Endothelial cell of umbilical vein (primary cell): ENCODE measurements at regions not wholly inside any gene's neighbourhood (a gene's known extent, or its start where the extent isn't known, plus 50 kb on each side); places are given as distances from the start of the nearest gene placed in this dataset.

Source experiments
- BruUV-seq: library from RNA; stranded (reverse); fragments of 400-500 nt; replicated peaks from 2 replicates; lab custom pipeline; 2021; lab: Mats Ljungman, UMichigan
- CTCF ChIA-PET: fragments of 300-600, 350-600 bp; sonication (Branson Sonifier 250); formaldehyde crosslinking; loops from one replicate; lab custom pipeline; 2021; ENCODE audit warnings: antibody characterized with exemption, inconsistent platforms; lab: Charles Lee
- POLR2A ChIA-PET: fragments of 300-600, 350-600 bp; sonication (Branson Sonifier 250); formaldehyde crosslinking; loops from one replicate; lab custom pipeline; 2021; ENCODE audit warnings: antibody characterized with exemption, inconsistent platforms; lab: Charles Lee
- DNase-seq: peaks from one replicate; pipeline ENCODE4 v3.0.0-alpha.2; 2011; ENCODE audit warnings: low read depth, low spot score
- FAIRE-seq: peaks from 2 replicates; lab custom pipeline; 2011; peaks lifted over from hg19 to GRCh38; lab: Jason Lieb, UNC
- H2AFZ ChIP-seq: 2 replicates; pipeline ENCODE4 v1.6.0; 2012; ENCODE audit warnings: low read depth, low read length, control low read depth, inconsistent platforms
- H3K27ac ChIP-seq: 2 replicates; pipeline ENCODE4 v1.5.1; 2011; ENCODE audit warnings: low read depth, mild to moderate bottlenecking, control low read depth, low read length, moderate library complexity; ENCODE audit not compliant: insufficient read depth
- H3K27me3 ChIP-seq, 2 experiments: 2 replicates each; pipeline versions ENCODE4 v1.6.0 to v1.6.1; 2011; ENCODE audit warnings: low read length in 2 of 2, mixed read lengths in 1 of 2; ENCODE audit not compliant: control insufficient read depth in 2 of 2, insufficient read depth in 2 of 2
- H3K36me3 ChIP-seq, 2 experiments: 2 replicates in 1 of 2; 3 replicates in 1 of 2; pipeline ENCODE4 v1.5.1; 2011; ENCODE audit warnings: low read length in 2 of 2, mild to moderate bottlenecking in 1 of 2, moderate library complexity in 1 of 2; ENCODE audit not compliant: control insufficient read depth in 2 of 2, insufficient read depth in 2 of 2; ENCODE audit errors: extremely low read depth in 1 of 2
- H3K4me1 ChIP-seq: 3 replicates; pipeline ENCODE4 v1.5.1; 2011; ENCODE audit warnings: mild to moderate bottlenecking, low read length; ENCODE audit not compliant: control insufficient read depth, insufficient read depth; ENCODE audit errors: extremely low read depth
- H3K4me2 ChIP-seq: 2 replicates; pipeline ENCODE4 v1.6.1; 2011; ENCODE audit warnings: low read length, control low read depth, mixed read lengths; ENCODE audit not compliant: insufficient read depth
- H3K4me3 ChIP-seq, 3 experiments: fragments of 200-600 bp in 1 of 3; sonication (generic), shearing (Covaris generic) in 1 of 3; replicated peaks in 1 of 3; 2 replicates each; pipeline ENCODE4 v1.5.1; 2011 to 2016; ENCODE audit warnings: control low read depth in 3 of 3, low read length in 3 of 3, mild to moderate bottlenecking in 2 of 3, inconsistent platforms in 1 of 3, low read depth in 1 of 3, moderate library complexity in 1 of 3; ENCODE audit not compliant: insufficient read depth in 1 of 3
- H3K79me2 ChIP-seq: 2 replicates; pipeline ENCODE4 v1.6.0; 2012; ENCODE audit warnings: low read length, inconsistent platforms; ENCODE audit not compliant: control insufficient read depth, insufficient read depth
- H3K9ac ChIP-seq: replicated peaks from 2 replicates; pipeline ENCODE3; 2011; ENCODE audit warnings: low read length, control low read depth; ENCODE audit not compliant: insufficient read depth; ENCODE audit errors: extremely low read depth
- H3K9me1 ChIP-seq: replicated peaks from 3 replicates; pipeline ENCODE4 v1.6.0; 2011; ENCODE audit warnings: mild to moderate bottlenecking, low read length; ENCODE audit not compliant: control insufficient read depth, insufficient read depth; ENCODE audit errors: extremely low read depth
- H3K9me3 ChIP-seq: replicated peaks from 2 replicates; pipeline ENCODE4 v1.5.1; 2012; ENCODE audit warnings: low read length, inconsistent platforms; ENCODE audit not compliant: control insufficient read depth, insufficient read depth
- H4K20me1 ChIP-seq: replicated peaks from 2 replicates; pipeline ENCODE3; 2011; ENCODE audit warnings: mild to moderate bottlenecking, low read length; ENCODE audit not compliant: control insufficient read depth, insufficient read depth; ENCODE audit errors: extremely low read depth
- EZH2 ChIP-seq: IDR thresholded peaks from 2 replicates; pipeline ENCODE4 v1.6.1; 2012; ENCODE audit warnings: borderline replicate concordance, low read depth, mild to moderate bottlenecking, moderate library complexity, low read length, inconsistent platforms; ENCODE audit not compliant: severe bottlenecking
- GATA2 ChIP-seq: IDR thresholded peaks from 2 replicates; pipeline ENCODE4 v1.7.0; 2011; ENCODE audit warnings: low read depth, mild to moderate bottlenecking, moderate library complexity, mixed read lengths, low read length; ENCODE audit not compliant: insufficient read length, insufficient read depth
- JUN ChIP-seq: IDR thresholded peaks from 2 replicates; pipeline ENCODE4 v1.6.1; 2011; ENCODE audit warnings: borderline replicate concordance, low read depth; ENCODE audit not compliant: insufficient read length, insufficient read depth
- MAX ChIP-seq: IDR thresholded peaks from 2 replicates; pipeline ENCODE4 v1.6.1; 2011; ENCODE audit not compliant: insufficient read depth, insufficient read length
- MYC ChIP-seq: IDR thresholded peaks from one replicate; pipeline ENCODE4 v1.6.1; 2011; ENCODE audit warnings: mild to moderate bottlenecking, low read depth, low read length
- POLR2A ChIP-seq: IDR thresholded peaks from 2 replicates; pipeline ENCODE4 v1.6.1; 2012; ENCODE audit warnings: low read depth, mild to moderate bottlenecking, control low read depth, low read length
- POLR2AphosphoS5 ChIP-seq: IDR thresholded peaks from 2 replicates; pipeline ENCODE4 v1.6.1; 2012; ENCODE audit warnings: low read depth, mild to moderate bottlenecking, control low read depth, low read length, moderate library complexity; ENCODE audit not compliant: insufficient read depth
- dilution Hi-C: fragments of 300-500 bp; cut with MboI; formaldehyde crosslinking; loops from one replicate; pipeline ENCODE4 v1.15.0; 2019; ENCODE audit warnings: low sequenced_read_pairs; ENCODE audit not compliant: extremely low pct_ligation_motif_present
- intact Hi-C: fragments of 100-400 bp; cut with micrococcal nuclease; formaldehyde crosslinking; loops from one replicate; pipeline ENCODE4 v1.10.0; 2022
- TF ChIP-seq, protein P1 (sequence below), 2 donors: IDR thresholded peaks; 1 replicate in 1 of 2; 2 replicates in 1 of 2; pipeline ENCODE4 v1.5.1; 2011; ENCODE audit warnings: low read length in 2 of 2, mild to moderate bottlenecking in 2 of 2, moderate library complexity in 2 of 2, control low read depth in 1 of 2, inconsistent platforms in 1 of 2, low read depth in 1 of 2; ENCODE audit not compliant: insufficient read depth in 1 of 2; ENCODE audit errors: extremely low read depth in 1 of 2

DNA sequence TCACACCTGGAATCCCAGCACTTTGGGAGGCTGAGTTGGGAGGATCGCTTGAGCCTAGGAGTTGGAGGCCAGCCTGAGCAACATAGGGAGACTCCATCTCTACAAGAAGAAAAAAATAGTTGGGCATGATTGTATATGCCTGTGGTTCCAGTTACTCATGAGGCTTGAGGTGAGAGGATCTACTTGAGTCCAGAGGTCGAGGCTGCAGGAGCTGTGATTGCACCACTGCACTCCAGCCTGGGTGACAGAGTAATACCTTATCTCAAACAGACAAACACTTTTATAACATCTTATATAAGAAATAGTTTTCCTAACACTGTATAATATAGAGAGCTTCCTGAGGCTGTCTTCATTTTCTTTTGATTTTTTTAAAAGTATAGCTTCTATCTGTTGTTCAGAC is 448.4 kb upstream of the COBL start:
- no peaks in the 10 kb centered on the region for H3K79me2 ChIP-seq
- dilution Hi-C loops (no loop called here), intact Hi-C loops (no loop called here)
- TF ChIP-seq EZH2 (no peak), JUN (no peak), MAX (no peak), GATA2 (no peak), POLR2AphosphoS5 (no peak), MYC (no peak), POLR2A (no peak)
- TF ChIP-seq, protein P1, sequence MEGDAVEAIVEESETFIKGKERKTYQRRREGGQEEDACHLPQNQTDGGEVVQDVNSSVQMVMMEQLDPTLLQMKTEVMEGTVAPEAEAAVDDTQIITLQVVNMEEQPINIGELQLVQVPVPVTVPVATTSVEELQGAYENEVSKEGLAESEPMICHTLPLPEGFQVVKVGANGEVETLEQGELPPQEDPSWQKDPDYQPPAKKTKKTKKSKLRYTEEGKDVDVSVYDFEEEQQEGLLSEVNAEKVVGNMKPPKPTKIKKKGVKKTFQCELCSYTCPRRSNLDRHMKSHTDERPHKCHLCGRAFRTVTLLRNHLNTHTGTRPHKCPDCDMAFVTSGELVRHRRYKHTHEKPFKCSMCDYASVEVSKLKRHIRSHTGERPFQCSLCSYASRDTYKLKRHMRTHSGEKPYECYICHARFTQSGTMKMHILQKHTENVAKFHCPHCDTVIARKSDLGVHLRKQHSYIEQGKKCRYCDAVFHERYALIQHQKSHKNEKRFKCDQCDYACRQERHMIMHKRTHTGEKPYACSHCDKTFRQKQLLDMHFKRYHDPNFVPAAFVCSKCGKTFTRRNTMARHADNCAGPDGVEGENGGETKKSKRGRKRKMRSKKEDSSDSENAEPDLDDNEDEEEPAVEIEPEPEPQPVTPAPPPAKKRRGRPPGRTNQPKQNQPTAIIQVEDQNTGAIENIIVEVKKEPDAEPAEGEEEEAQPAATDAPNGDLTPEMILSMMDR (IDR thresholded peaks at IDR 0.05; ENCODE audit: extremely low read depth in 1 of 2, insufficient read depth in 1 of 2, low read depth in 1 of 2, low read length in 2 of 2), result no peak
- ChIA-PET POLR2A (no interaction called here), CTCF (no interaction called here)
- H4K20me1 ChIP-seq, result no peaks in the 10 kb centered on the region
- H3K9me3 ChIP-seq, result no peaks in the 10 kb centered on the region
- H3K9ac ChIP-seq, result no peak overlapping the region
- no TSS peak for BruUV-seq
- H3K4me3 ChIP-seq, result no peak overlapping the region
- H3K4me1 ChIP-seq, result no peaks in the 10 kb centered on the region
- H3K4me2 ChIP-seq, result no peak overlapping the region
- no peak overlapping the region for H2AFZ ChIP-seq
- no peaks in the 10 kb centered on the region for H3K36me3 ChIP-seq
- no peaks in the 10 kb centered on the region for H3K9me1 ChIP-seq
- H3K27ac ChIP-seq, result no peak overlapping the region
- no peak for DNase-seq
- FAIRE-seq, result no peak
- no peaks in the 10 kb centered on the region for H3K27me3 ChIP-seq
